ENCODE measurements at regions not wholly inside any gene's neighbourhood (a gene's known extent, or its start where the extent isn't known, plus 50 kb on each side); places are given as distances from the start of the nearest gene placed in this dataset.

DNA sequence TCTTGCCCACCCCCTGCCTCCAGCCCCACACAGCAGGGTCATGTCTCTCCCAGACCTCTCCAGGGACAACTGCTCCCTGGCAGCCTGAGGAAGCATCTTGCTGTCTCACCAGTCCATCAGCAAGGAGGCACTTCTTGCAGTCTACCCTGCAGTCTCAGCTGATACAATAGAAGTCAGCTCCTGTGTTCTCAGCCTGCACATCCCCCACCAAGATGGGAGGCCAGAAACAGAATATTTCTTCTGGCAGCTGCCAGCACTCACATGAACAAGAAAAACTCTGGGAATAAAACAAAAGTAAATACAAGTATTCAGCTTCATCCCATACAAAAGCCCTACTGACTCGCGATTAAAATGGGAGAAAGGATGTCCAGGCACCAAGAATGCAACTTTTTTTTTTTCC is 457.4 kb upstream of the PROK2 start:
- TF ChIP-seq EZH2phosphoT487 (IDR thresholded peaks at IDR 0.05; ENCODE audit: low read length) (no peak), EZH2 (optimal IDR thresholded peaks at IDR 0.05; ENCODE audit: low read depth, low read length) (no peak)
